ENCODE measurements at regions not wholly inside any gene's neighbourhood (a gene's known extent, or its start where the extent isn't known, plus 50 kb on each side); places are given as distances from the start of the nearest gene placed in this dataset.
A peak's percentile ranks its signal among the peaks of the same experiment; 100 is the strongest.
"Not testable (repeated sequence)": the region's sequence is repeated elsewhere in the genome, so short reads cannot be mapped to it uniquely, and the experiment has no call there.

DNA sequence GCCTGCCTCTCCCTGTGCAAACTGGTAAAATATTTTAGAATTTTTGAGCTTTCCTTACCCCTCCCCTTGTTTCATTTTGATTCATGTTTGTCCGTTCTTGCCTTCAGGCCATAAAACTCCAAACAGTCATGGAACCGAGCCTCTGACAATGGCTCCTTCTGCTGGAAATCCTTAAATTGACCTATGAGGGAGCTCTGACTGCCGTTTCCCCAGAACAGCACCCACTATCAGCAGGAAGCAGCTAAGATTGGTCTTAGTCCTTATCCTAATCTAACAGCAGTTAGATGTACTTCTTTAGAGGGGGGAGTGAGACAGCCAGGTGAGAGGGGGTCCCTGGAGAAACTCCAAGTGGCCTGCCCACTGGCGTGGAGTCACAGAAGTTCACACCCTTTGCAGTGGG lies 106.7 kb downstream of the FAM174A start:
- DNase-seq = no peak

DNA sequence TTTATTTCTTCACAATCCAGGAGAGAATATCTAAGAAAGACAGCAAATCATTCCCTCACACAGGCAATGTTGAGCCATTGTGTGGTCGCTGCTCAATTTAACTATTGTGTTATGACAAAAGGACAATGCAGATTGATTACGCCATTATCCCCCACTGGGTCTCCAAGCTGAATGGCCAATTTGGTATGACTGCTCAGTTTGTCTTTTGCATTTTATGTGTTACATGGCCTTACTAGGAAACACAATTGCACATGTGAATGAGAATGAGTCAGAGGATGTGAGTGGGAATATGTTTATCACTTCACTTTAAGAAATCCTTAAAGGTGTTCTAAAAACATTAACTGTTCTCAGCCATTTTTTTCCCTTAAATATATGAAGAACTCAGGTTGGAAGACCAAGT lies 108.3 kb downstream of the FAM174A start:
- DNase-seq = no peak

DNA sequence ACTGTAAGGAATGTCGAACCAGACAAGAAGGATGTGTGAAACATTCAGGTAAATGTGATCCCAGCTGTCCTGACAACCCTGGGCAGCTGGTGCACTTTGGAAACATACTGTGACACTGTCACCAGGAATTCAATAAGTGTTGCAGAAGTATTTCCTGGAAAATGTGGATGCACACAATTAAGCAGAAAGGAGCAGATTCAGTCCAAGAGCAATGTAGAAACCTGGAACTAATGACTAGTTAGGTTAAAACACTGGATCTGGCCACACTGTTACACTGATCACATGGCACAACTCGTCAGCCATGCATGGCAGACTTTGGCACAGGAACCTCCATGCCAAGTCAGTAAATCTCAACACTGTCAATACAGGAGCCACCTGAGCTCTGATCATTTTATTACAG lies 109.0 kb downstream of the FAM174A start:
- peak; percentile 59 to 61 for DNase-seq

DNA sequence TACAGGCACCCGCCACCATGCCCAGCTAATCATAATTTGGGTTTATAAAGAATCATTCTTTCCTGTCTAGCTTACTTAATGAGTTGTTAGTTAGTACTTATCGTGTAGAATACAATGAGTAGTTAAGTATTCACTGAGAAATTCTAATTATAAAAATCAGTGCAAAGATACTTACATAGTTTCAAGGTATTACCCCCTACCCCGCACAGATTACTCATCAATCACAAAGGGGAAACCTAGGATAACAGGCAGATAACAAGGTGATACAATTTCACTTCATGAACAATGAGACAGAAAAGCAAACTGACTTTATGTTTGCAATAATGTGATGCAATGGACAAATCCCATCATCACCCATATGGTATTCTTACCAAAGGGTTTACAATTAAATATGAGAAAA lies 109.6 kb downstream of the FAM174A start:
- no peak for DNase-seq

DNA sequence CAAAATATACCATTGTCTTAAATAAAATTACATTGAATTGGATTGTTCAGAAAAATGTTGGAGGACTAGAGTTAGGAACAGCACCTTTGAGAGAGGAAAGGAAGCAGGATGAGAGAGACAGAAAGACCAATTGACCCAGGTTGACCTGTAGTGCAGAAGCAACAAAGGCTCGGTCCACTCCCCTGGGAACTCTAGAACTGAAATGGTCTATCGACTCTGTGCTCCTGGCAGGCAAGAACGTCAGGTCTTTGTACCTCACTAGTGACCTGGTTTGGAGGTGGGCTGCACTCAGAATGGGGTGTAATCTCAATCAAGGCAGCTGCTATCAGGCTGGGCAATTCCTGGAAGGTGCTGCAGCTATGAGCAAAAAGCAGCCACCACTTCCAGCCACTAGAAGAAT lies 110.8 kb downstream of the FAM174A start:
- no peak for DNase-seq

DNA sequence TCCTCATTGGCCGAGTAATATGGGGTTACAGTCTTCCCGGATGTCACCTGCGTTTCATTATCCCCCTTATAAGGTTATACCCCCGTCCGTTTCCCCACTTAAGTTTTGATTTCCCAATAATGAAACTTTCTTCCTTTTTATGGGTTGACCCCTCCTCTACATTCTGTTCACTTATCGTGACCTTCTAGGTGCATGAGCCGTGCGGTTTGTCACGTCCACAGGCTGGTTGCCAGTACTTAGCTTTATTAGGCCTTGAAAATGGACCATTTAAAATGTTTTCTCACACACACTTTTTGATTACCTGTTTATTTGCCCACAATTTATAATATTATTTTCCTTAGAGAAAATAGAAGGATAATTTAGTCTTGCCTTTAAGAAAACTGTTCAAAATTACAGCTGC lies 111.5 kb downstream of the FAM174A start:
- DNase-seq = no peak

DNA sequence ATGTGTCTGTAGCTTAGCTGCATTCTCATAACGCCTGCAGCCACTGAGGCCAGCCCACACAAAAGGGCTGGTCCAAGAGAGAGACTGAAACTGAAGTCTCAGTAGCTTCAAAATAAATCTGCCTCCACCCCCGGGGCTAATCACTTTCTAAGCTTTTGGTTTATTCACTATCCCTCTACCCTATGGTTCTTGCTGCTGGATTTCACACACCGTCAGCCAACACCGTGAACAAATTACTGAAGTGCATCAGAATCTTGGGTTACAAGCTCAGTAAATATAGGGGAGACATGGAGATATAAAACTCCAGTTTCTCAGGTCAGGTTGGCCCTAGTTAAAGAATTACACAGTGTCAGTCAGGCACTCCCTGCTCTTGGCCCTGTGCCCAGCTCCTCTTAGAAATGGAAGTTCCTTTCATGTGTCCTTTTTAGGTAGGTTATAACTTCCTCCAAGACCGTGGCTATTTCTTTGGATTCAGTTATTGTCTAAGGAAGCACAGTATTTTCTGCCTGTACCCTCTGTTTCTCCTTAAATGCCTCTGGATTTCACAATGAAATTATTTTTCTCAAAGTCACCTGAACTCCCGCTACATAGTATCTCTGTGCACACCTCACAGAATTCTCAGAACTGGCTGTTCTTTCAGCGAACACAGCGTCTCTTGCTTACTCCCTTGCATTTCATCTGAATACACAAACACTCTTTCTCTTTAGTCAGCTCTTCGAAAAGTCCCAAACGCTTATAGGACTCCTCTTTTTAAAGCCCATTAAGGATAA lies 112.5 kb downstream of the FAM174A start:
- DNase-seq = peak; percentile 28 to 40

DNA sequence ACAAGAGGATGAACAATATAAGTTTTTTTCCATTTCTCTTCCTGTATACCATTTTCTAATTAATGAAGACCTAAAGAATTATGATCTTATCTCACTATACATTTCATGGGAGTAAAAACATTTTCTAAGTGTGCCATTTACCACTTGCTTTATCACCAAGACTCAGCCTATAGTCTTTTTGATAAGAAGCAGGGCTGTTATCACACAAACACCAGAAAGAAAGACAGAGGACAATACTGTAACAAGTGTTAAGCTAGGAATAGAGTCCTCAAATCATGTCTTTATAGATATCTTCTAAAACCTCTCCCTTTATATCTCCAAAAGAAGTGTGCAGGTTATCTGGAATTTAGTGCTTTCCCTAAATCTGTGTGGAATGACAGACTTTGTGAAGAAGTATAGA lies 119.7 kb downstream of the FAM174A start:
- no peak for DNase-seq

DNA sequence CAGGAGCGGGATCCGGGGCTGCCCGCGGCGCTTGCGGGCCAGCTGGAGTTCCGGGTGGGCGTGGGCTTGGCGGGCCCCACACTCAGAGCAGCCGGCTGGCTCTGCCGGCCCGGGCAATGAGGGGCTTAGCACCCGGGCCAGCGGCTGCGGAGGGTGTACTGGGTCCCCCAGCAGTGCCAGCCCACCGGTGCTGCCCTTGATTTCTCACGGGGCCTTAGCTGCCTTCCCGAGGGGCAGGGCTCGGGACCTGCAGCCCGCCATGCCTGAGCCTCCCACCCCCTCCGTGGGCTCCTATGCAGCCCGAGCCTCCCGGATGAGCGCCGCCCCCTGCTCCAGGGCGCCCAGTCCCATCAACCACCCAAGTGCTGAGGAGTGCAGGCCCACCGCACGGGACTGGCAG lies 121.6 kb downstream of the FAM174A start:
- DNase-seq = not testable (repeated sequence)

DNA sequence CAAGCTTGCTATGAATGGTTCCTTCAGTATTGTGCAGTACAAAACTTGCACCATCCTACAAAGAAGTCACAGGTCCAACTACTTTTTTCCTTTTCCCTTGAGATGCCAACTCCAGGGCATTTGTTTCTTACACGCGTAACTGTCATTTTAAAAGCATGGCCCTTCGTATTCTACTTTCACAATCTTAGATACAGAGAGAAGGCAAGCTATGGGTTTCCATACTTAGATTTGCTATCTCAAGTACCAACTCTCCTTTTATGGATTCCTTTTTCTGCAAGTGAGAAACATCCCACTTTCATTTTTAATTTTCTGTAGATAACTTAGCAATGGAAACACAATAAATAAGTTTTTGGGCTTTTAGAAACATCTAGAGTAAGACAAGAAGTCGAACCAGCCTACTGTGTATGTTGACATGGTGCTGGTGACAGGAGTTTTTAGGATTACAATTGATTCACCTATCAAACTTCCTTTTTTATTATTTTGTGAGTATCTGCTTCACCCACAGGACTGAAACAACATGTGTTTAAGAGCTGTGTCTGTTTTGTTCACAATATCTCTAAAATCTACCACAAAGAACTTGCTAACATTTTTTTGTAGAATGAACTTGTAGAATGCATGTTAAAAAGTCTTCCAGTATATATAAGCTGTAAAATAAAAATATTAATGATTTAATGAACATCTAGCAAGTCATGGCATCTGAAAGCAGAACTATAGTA lies 124.1 kb downstream of the FAM174A start:
- DNase-seq = no peak

DNA sequence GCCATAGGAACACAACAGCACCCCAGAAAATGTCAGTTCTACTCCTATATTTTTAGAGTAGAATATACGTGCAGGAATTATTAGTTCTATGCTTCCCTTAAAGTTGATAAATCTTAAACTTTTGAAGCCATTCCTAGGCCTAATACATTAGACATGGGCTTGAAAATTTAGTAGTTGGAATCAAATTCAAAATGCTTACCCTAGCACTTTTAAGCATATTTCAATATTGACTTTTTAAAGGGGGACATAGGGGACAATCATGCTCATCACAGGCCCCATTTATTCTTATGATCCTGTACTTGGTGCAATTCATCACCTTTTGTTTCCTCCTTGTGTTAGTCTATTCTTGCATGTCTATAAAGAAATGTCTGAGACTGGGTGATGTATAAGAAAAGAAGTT lies 129.0 kb downstream of the FAM174A start:
- DNase-seq = no peak

DNA sequence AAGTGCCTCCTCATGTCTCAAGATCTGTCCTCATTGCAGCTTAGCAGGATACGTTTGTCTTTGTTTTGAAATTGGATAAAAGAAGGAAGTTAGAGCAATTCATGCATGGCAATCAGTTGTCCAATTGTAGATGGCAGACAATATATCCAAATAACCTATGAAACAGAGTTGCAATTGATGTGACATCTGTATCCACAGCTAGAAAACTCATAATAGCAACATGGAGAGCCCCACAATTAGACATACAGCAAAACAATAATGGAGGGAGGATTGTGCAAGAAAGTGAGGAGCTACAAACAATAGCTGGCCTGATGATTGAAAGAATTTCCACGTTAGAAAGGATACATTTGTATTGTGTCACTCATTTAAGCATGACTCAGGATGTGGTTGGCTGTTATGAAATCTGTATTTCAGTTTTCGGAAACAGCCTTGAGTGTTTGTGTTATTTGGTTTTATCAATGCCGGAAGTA lies 132.0 kb downstream of the FAM174A start:
- DNase-seq = no peak

DNA sequence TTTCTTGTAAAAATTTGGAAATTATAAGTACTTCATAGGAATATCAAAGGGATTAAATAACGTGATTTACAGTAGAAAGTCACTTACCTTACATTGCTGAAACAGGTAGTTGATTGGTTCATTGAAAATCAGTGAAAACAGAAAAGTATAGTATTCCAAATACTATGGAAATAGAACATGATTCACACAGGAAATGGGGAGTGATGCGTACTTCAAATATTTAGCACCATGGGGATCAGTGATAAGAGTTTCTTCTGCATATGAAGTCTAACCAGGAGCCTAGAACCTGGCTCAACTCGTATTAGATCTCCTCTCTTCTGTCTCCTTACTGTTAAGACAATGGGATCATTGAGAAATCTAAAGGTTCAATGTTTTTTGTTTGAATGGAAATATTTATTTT lies 133.3 kb downstream of the FAM174A start:
- DNase-seq = no peak

DNA sequence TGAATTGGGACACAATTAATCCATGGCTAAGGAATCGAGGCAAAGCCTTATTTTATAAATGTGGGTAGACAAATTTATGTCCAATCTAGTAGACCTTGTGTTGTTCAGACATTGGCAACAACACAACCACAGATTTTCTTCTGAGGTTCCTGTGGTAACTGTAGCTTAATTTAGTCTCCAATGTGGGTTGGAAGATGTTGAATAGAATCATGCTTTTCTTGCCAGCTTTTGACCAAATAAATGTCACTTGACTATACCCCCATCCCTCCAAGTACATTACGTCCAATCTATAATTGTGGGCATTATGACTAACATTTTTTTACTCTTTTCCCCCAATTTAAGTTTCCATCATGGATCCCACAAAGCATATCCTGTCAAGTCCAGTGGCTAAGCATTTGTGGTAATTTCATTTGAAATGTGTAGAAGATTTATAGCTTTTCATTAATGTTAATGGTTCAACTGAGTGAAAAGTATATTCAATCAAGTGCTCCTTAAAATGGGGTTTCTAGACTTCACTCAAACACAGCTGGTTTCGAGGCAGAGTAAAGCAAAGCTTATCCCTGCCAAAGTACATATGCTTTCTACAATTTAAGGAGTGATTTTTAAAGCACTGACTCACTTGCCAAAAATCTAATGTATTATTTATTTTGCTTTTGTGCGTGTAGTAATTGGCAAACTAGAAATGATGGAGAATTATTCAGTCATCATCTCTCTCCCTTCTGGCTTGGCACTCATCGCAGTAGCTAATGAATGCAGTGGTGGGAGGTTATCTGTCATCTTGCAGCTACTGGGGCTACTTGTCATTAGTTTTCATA lies 141.8 kb downstream of the FAM174A start:
- no peak for DNase-seq

DNA sequence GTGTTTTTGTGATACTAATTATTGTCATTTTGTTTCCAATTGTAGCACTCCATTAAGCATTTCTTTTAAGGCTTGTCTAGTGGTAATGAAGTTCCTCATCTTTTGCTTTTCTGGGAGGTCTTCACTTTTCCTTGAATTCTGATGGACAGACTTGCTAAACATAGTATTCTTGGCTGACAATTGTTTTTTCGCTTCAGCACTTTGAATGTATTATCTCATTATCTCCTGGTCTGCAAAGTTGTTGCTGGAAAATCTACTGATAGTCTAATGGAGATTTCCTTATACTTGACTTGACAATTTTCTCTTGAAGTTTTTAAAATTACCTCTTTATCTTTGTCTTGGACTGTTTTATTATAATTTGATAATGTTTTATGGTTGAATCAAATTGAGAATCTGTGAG lies 147.5 kb downstream of the FAM174A start:
- DNase-seq = no peak

DNA sequence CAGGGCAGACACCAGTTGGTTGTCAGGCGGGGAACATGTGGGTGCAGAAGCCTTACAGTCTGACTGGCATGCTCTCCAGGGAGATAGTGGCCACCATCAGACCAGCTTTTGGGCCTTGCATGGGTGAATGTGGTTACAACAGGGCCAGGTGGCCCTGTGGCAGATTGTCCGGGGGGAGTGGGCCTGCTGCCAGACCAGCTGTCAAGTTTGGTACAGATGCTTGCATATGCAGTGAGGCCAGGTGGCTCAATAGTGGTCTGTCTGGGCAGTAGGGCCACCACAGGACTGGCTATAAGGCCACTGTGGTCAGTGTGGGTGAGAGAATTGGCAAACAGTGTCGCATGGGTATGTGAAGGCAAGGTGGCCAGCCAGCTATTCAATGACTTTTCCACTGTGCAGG lies 148.7 kb downstream of the FAM174A start:
- no peak for DNase-seq

DNA sequence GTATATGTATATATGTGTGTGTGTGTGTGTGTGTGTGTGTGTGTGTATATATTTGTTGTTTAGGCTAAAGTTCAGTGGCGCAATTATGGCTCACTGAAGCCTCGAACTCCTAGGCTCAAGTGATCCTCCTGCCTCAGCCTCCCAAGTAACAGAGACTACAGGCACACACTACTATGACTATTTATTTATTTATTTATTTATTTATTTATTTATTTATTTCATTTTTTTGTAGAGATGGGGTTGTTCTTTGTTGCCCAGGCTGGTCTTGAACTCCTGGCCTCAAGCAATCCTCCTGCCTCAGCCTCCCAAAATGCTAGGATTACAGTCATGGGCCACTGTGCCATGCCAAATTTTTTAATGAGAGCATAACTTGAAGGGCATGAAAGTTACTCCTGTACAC lies 149.9 kb downstream of the FAM174A start:
- not testable (repeated sequence) for DNase-seq

DNA sequence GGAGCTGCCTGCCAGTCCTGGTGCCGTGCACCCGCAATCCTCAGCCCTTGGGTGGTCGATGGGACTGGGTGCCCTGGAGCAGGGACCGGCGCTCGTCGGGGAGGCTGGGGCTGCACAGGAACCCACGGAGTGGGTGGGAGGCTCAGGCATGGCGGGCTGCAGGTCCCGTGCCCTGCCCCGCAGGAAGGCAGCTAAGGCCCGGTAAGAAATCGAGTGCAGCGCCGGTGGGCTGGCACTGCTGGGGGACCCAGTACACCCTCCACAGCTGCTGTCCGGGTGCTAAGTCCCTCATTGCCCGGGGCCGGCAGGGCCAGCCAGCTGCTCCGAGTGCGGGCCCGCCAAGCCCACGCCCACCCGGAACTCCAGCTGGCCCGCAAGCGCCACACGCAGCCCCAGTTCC lies 153.7 kb downstream of the FAM174A start:
- not testable (repeated sequence) for DNase-seq

DNA sequence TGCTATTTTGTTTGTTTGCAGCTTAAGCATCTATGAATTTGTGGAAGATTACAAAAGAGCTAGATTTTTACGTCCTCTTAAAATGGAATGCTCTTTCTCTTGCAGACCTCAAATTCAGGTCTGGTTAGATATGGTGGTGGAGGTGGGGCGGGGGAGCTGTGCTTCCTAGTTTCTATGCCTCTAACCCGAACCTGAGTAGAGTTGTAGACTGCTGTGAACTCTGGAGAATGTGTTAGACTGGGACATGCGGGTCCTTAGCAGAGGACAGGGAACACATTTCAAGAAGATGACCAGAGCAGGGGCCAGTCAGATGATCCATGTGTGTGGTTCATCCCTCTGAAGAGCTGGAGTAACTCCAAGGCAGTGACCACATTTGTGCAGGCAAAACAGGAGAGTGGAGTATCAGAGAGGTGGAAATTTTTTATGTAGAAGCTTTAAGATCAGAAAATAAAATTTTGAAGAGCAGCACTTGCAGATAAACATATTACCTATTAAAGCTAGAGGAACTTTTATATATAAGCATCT lies 154.9 kb downstream of the FAM174A start:
- DNase-seq = no peak

DNA sequence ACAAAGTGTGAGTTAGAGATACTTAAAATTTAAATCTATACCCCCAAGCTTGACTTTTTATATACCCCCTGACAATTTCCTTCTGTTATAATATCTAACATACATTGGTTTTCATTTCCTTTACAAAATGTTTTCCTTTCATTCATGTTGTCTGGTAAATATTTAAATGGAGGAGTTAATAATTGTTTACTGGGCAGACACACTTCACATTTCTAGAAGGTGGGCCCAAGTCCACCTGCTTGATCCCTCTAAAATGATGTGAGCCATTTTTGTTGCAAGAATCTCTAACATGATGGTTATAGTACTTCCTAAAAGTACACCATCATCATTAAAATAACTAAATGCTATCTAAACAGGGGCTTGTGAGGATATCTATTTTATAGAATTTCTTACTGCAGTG lies 155.9 kb downstream of the FAM174A start:
- DNase-seq = no peak

DNA sequence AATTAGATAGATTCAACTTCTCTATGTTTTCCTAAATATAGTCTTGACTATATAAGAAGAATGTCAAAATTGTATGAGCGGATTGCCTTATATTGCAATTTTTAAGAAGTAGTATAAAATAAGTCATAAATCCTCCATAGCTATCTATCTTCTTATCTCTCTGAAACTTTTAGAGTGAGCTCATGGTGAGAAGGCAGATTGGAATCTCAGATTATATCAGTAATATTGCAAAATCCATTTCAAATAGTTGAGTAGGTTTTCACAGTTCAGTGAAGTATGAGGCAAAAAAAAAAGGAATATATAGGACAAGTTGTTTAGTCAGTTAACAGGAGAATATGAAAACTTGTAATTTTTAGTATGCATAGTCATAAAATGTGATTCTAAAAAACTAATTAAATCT lies 156.4 kb downstream of the FAM174A start:
- DNase-seq = no peak

DNA sequence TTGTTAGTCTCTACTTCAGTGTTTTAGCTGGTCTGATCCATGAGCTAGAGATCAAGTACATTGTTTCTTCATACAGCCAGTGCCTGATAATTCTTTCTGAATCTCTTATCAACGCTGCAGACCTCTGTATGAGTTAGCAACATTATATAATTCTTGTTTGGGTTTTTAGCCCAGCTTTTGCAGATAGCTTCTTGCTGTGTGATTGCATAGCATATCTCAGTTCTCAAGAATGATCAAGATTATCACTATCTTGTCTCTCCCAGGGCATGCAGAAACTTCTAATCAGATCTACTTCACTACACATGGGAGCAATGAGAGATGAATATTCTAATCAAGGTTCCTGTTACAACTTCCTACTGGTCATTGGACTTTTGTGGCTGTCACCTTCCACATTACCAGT lies 158.3 kb downstream of the FAM174A start:
- no peak for DNase-seq

DNA sequence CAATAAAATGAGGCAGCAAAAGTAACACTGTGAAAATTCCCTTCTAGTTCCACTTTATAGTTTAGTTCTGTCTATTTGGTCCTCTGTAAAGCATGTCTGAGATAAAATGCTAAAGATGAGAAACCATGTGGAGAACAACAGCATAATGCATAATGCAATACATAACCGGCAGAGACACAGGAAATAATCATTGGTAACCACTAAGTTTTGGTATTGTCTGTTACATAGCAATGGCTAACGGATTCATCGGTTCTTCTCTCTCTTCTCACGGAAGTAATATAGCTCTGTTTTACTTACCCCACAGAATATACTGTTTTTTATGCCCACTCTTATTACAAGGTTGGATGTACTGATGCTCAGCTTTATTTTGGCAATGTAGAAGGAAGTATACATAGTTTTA lies 158.9 kb downstream of the FAM174A start:
- no peak for DNase-seq

All from NCI-H187 (cell line).